SH-SY5Y (cell line): ENCODE measurements at regions not wholly inside any gene's neighbourhood (a gene's known extent, or its start where the extent isn't known, plus 50 kb on each side); places are given as distances from the start of the nearest gene placed in this dataset.

Experiments used
- GATA2 ChIP-seq: IDR thresholded peaks from 2 replicates; pipeline ENCODE4 v1.6.1; 2011; ENCODE audit warnings: mild to moderate bottlenecking, low read depth, low read length
- GATA3 ChIP-seq: IDR thresholded peaks from 2 replicates; pipeline ENCODE4 v1.6.1; 2011; ENCODE audit warnings: low read depth, mild to moderate bottlenecking, low read length, moderate library complexity

GRCh38 chr6:139496654-139497344 lies 122.4 kb upstream of the CITED2 start:
- no peak for TF ChIP-seq GATA3
- TF ChIP-seq GATA2 = no peak
